Brain pericyte (primary cell): ENCODE measurements at regions not wholly inside any gene's neighbourhood (a gene's known extent, or its start where the extent isn't known, plus 50 kb on each side); places are given as distances from the start of the nearest gene placed in this dataset.
"Not testable (repeated sequence)": the region's sequence is repeated elsewhere in the genome, so short reads cannot be mapped to it uniquely, and the experiment has no call there.

Source experiments
- DNase-seq: peaks from one replicate; pipeline ENCODE4 v3.0.0-alpha.2; 2012; ENCODE audit warnings: low read depth, low spot score

DNA sequence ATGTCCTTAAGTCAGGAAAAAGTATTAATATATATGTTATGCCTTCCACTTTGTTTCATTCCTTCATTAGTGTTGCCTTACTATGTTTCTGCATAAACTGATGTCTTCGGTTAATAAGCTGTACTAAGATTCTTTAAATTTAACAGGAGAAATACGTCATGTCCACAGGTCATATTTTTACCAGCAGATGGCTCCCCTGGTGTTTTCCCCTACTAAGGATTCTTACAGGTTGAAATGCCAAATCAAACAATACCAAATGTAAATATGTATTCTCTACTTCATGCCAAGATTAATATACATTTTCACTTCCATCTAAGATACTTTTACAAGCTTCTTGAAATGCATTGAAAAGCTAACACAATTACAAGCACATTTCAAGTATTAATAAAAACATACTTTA lies 1602.1 kb downstream of the SI start:
- DNase-seq: no peak

DNA sequence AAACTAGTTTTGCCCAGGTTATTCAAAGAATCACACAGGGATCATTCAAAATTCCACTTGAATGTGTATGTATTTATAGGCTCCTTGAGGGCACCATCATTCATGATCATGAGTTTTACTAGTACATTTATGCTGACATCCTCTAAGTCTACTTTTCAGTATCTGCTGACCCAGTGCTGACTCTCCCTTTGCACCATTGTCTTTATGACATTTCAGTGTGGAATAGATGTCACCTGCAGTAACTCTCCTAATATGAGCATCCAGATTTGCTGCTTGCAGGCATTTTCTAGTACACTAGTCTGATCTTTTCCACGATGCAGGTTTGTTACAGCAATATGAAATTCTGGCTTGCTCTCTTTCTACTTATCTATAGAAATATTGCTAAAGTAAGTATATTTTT lies 1603.5 kb downstream of the SI start:
- no peak for DNase-seq

- no peak for DNase-seq
Observed at GRCh38 chr3:163468531-163469335, 1609.6 kb downstream of the SI start.

- no peak for DNase-seq
Observed at GRCh38 chr3:163462446-163462845, 1615.8 kb downstream of the SI start.

DNA sequence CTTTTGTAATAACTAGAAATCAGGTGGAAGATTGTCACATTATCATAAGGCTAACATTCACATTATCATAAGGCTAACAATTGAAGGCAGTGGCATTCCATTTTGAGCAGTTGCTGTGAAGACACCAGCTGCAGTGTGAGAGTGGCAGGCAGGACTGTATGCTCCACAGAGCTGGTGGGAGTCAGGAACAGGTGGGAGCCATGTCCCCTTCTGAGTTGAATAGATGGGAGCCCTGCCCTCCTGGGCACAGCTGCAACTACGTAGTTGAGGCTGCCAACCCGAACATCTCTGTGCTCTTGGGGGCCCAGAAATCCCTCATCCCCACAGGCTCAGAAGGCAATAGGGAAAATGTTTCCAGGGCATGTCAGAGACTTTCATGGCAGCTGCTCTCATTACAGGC lies 1627.6 kb downstream of the SI start:
- no peak for DNase-seq

GRCh38 chr3:163438760-163439159 lies 1639.5 kb downstream of the SI start:
- no peak for DNase-seq

DNA sequence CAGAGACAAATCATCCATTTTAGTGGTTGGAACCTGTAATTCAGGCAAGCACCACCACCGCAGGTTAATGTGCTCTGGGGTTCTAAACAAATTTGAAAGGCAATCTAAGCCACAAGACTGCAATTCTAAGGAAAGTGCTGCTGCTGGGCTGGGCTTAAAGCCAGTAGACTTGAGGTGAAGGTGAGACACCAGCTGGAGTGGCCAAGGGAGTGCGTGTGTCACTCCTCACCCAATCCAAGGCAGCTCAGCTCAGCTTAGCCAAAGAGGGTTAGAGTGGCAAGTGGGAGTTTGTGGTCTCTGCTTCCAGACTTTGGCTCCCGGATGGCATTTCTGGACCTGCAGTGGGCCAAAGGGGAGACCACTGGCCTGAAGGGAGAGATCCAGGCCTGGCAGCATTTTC lies 1655.6 kb downstream of the SI start:
- no peak for DNase-seq

- no peak for DNase-seq
Observed at GRCh38 chr3:163391407-163392181, 1686.7 kb downstream of the SI start.

DNA sequence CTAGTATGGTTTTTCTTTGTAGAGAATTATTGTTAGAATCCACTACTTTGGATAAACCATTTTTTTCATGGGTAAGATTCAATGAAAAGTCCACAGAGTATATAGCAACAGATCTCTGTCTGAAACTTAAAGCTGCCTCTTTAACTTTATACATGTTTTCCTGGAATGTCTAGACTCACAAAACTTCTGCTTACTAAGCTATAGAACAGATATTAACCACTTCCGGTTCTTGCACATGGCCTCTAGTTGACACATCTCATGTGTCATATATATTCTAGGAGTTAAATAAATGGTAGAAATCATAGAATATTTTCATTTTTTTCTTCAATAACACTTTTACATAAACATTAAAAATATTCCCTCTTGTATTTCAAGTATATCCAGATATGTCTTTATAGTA lies 1693.9 kb downstream of the SI start:
- no peak for DNase-seq

DNA sequence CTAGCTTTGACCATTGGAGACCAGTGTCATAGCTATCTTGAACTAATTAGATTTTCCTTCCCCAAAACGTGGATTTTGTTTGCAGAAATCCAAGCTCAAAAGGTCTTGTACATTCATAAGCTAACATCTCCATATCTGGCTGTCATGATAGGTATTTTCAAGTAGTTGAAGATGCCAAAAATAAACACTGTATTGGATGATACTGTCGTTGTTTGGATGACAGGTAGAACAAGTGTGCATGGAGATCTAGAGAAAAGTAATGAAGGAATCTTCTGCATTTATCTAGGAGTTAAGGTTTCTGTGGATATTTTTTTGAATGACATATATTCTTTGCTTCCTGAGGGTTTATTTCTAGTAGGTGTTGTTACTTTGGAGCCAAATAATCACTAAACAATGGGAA lies 1696.1 kb downstream of the SI start:
- no peak for DNase-seq

GRCh38 chr3:163368168-163368567 lies 1710.1 kb downstream of the SI start:
- no peak for DNase-seq

GRCh38 chr3:163364717-163365116 lies 1713.6 kb downstream of the SI start:
- DNase-seq: no peak

GRCh38 chr3:163362151-163362550 lies 1716.1 kb downstream of the SI start:
- DNase-seq: no peak

GRCh38 chr3:163361357-163361878 lies 1716.9 kb downstream of the SI start:
- DNase-seq: not testable (repeated sequence)

DNA sequence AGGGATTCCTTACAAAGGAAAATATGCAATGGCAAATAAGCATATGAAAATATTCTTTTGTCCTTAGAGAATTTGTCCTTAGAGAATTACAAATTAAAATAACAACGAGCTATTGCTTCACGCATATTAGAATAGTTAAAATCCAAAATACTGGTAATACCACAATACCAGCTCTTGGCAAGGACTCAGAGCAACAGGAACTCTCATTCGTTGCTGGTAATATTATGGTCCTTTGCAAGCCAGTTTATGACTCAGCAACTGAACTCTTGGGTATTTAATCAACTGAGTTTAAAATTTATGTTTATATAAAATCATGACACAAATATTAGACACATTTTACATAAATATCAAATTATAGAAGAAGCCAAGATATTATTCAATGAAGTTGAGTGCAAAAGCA lies 1730.4 kb downstream of the SI start:
- DNase-seq: no peak

GRCh38 chr3:163335429-163335828 lies 1742.9 kb downstream of the SI start:
- DNase-seq: no peak

GRCh38 chr3:163328680-163329079 lies 1749.6 kb downstream of the SI start:
- no peak for DNase-seq

DNA sequence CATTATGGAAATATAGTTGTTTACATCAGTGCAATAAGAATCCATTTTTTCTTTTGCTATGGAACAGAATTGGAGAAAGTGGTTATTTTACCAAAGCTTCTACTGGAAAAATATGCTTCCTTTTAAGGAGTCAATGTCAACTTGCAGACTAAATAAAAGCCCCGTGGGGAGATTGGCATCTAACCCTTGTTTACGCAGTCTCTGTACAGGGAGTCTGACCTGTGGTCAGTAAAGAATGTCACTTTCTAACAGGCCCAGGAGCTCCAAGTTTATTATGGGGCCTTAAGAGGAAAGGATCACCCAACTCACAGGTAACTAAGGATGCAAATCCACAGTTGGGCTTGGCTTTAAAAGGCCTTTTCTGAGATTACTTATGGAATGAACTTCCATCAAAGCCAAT lies 1751.2 kb downstream of the SI start:
- peak; percentile 5 for DNase-seq

DNA sequence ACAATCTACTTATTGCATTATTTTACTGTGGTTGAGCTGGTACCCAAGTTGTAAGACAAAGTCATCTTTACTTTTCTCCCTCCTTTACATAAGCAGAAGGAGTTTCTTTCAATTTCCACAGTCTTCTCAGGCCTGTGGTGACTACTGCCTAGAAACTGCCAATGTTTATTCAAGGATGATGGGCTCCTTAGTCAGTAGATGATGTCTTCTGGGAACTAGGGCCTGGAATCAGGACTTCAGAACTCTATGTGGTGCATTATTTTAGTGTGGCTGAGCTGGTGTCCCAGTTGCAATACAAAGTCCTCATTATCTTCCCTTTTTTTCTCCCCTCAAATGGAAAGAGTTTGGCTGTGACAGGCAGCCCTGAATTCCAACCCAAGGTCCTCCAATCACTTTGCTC lies 1762.5 kb downstream of the SI start:
- no peak for DNase-seq

DNA sequence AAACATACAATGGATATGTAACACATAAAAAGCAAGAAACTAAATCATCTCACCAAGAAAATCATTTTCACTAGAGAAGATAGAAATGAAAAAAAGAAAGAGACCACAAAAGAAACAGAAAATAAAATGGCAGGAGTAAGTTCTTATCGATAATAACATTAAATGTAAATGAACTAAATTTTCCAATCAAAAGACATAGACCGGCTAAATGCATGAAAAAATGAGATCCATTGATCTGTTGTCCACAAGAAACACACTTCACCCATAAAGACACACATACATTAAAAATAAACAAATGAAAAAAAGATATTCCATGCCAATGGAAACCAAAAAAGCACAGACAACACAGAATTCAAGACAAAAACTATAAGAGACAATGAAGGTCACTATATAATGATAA lies 1771.9 kb downstream of the SI start:
- no peak for DNase-seq

- DNase-seq: no peak
Observed at GRCh38 chr3:163273694-163274093, 1777.1 kb downstream of the OTOL1 start.

GRCh38 chr3:163266731-163267130 lies 1770.1 kb downstream of the OTOL1 start:
- no peak for DNase-seq

DNA sequence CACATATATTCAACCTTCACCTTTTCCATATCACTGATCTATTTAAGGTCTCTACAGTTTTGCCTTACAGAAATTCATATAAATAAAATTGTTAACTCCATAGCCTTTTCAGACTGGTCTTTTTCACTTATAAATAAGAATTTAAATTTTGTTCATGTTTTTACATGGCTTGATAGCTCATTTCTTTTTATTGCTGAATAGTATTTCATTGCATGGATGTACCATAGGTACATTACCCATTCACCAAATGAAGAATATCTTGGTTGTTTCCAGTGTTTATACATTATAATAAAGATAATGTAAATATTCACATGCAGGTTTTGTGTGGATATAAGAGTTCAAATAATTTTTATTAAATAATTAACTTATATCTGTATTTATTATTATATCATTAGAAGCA lies 1765.0 kb downstream of the OTOL1 start:
- no peak for DNase-seq
